GM19455 (cell line): ENCODE measurements at regions not wholly inside any gene's neighbourhood (a gene's known extent, or its start where the extent isn't known, plus 50 kb on each side); places are given as distances from the start of the nearest gene placed in this dataset.

Experiments
- ATAC-seq: cut with Tn5 transposase; IDR thresholded peaks from one replicate; pipeline ENCODE4 v1.9.1; 2021; ENCODE audit not compliant: unreplicated experiment

- ATAC-seq, result no peak
These were observed 155.4 kb upstream of the DUSP10 start for GRCh38 chr1:221897321-221897721.

GRCh38 chr1:221892301-221892830 lies 150.5 kb upstream of the DUSP10 start:
- no peak for ATAC-seq

GRCh38 chr1:221891708-221892107 lies 149.8 kb upstream of the DUSP10 start:
- no peak for ATAC-seq

GRCh38 chr1:221888801-221889200 lies 146.9 kb upstream of the DUSP10 start:
- ATAC-seq, result no peak

GRCh38 chr1:221888218-221888617 lies 146.3 kb upstream of the DUSP10 start:
- no peak for ATAC-seq

- no peak for ATAC-seq
These were observed 145.9 kb upstream of the DUSP10 start for GRCh38 chr1:221887758-221888157.

GRCh38 chr1:221887415-221887746 lies 145.5 kb upstream of the DUSP10 start:
- ATAC-seq, result no peak

- no peak for ATAC-seq
These were observed 145.0 kb upstream of the DUSP10 start for GRCh38 chr1:221886743-221887414.

GRCh38 chr1:221886311-221886710 lies 144.4 kb upstream of the DUSP10 start:
- no peak for ATAC-seq

- ATAC-seq, result no peak
These were observed 142.9 kb upstream of the DUSP10 start for GRCh38 chr1:221884821-221885220.

GRCh38 chr1:221881805-221882581 lies 140.1 kb upstream of the DUSP10 start:
- no peak for ATAC-seq

GRCh38 chr1:221880182-221880581 lies 138.3 kb upstream of the DUSP10 start:
- ATAC-seq, result no peak

GRCh38 chr1:221878134-221878533 lies 136.2 kb upstream of the DUSP10 start:
- ATAC-seq, result peak; percentile 88

- no peak for ATAC-seq
These were observed 135.4 kb upstream of the DUSP10 start for GRCh38 chr1:221877311-221877710.

- no peak for ATAC-seq
These were observed 133.1 kb upstream of the DUSP10 start for GRCh38 chr1:221875004-221875330.

GRCh38 chr1:221874285-221875003 lies 132.6 kb upstream of the DUSP10 start:
- no peak for ATAC-seq

- ATAC-seq, result no peak
These were observed 131.8 kb upstream of the DUSP10 start for GRCh38 chr1:221873673-221874072.

- ATAC-seq, result no peak
These were observed 129.2 kb upstream of the DUSP10 start for GRCh38 chr1:221871056-221871455.

- ATAC-seq, result no peak
These were observed 127.9 kb upstream of the DUSP10 start for GRCh38 chr1:221869779-221870178.

- ATAC-seq, result no peak
These were observed 126.9 kb upstream of the DUSP10 start for GRCh38 chr1:221868593-221869303.

- no peak for ATAC-seq
These were observed 125.1 kb upstream of the DUSP10 start for GRCh38 chr1:221867003-221867402.
